ENCODE measurements at regions not wholly inside any gene's neighbourhood (a gene's known extent, or its start where the extent isn't known, plus 50 kb on each side); places are given as distances from the start of the nearest gene placed in this dataset.
"Not testable (repeated sequence)": the region's sequence is repeated elsewhere in the genome, so short reads cannot be mapped to it uniquely, and the experiment has no call there.

DNA sequence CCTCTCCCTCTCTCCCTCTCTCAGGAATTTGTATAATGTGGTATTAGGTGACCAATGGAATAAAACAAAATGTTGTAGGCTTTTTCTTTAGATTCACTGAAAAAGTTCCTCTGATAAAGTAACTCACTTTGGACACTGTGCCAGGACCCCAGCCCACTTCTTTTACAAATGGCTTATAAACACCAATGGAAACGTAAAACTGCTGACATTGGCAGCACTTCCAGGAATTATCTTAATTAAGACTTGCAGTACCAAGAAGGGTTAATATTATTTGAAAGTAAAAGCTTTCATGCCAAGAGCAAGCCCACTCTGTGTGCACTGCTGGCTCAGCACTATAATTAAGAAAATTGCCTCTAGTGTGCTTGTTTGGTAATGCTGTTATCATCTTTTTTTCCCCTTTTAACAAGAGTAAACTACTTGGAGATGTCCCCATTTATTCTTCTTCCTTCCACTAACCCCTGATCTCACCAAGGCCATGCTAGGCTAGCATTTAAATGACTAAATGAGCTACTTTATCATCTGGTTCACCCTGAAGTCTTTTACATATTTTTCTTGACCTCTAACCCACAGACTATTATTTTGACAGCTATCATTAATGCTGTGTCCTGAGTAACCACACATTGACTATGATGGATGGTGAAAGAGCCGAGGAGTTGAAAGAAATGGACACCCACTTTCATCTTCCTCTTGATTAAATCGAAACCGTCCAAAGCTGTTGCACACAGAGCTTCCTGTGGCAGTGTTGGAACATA lies 232.2 kb upstream of the ETAA1 start:
- no peaks in the 10 kb centered on the region for H3K36me3 ChIP-seq
- WGBS = 62% methylated on average over 4 of the region's 4 CpGs
- TF ChIP-seq POLR2AphosphoS5 (IDR thresholded peaks at IDR 0.05) = no peak
- no peak for TF ChIP-seq EP300 (IDR thresholded peaks at IDR 0.05)
- TF ChIP-seq POLR2A (IDR thresholded peaks at IDR 0.05; ENCODE audit: low read depth) = no peak
- TF ChIP-seq, protein P1, sequence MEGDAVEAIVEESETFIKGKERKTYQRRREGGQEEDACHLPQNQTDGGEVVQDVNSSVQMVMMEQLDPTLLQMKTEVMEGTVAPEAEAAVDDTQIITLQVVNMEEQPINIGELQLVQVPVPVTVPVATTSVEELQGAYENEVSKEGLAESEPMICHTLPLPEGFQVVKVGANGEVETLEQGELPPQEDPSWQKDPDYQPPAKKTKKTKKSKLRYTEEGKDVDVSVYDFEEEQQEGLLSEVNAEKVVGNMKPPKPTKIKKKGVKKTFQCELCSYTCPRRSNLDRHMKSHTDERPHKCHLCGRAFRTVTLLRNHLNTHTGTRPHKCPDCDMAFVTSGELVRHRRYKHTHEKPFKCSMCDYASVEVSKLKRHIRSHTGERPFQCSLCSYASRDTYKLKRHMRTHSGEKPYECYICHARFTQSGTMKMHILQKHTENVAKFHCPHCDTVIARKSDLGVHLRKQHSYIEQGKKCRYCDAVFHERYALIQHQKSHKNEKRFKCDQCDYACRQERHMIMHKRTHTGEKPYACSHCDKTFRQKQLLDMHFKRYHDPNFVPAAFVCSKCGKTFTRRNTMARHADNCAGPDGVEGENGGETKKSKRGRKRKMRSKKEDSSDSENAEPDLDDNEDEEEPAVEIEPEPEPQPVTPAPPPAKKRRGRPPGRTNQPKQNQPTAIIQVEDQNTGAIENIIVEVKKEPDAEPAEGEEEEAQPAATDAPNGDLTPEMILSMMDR (IDR thresholded peaks at IDR 0.05) = no peak
- intact Hi-C loops (cut with DNase I) = no loop called here
- H3K27me3 ChIP-seq = no peaks in the 10 kb centered on the region
- no peaks in the 10 kb centered on the region for H3K9me3 ChIP-seq
- H3K4me3 ChIP-seq = no peak overlapping the region
- peaks cover 0 to 4% (median 0%) of the 10 kb centered on the region in 4 donors for H3K4me1 ChIP-seq
- no peak for DNase-seq (ENCODE audit: extremely low spot score)
- H3K27ac ChIP-seq (replicated peaks in 1 of 4) = no peak overlapping the region

- DNase-seq (ENCODE audit: extremely low spot score) = no peak
- Histone ChIP-seq H3K9me3 (no peaks in the 10 kb centered on the region), H3K27me3 (no peaks in the 10 kb centered on the region), H3K36me3 (no peaks in the 10 kb centered on the region), H3K4me1 (no peaks in the 10 kb centered on the region), H3K4me3 (no peak overlapping the region), H3K27ac (replicated peaks in 1 of 4) (no peak overlapping the region)
- intact Hi-C loops (cut with DNase I) = no loop called here
- no peak for TF ChIP-seq POLR2AphosphoS5 (IDR thresholded peaks at IDR 0.05)
- no peak for TF ChIP-seq EP300 (IDR thresholded peaks at IDR 0.05)
- TF ChIP-seq POLR2A (IDR thresholded peaks at IDR 0.05; ENCODE audit: low read depth) = no peak
- TF ChIP-seq, protein P1 (IDR thresholded peaks at IDR 0.05) = no peak
These were observed 231.6 kb upstream of the ETAA1 start for GRCh38 chr2:67165523-67165990.

GRCh38 chr2:67166511-67166910 lies 230.6 kb upstream of the ETAA1 start:
- H3K4me3 ChIP-seq; H3K4me1 ChIP-seq; DNase-seq (ENCODE audit: extremely low spot score); H3K9me3 ChIP-seq; intact Hi-C loops (cut with DNase I); H3K27me3 ChIP-seq; H3K36me3 ChIP-seq; H3K27ac ChIP-seq (replicated peaks in 1 of 4): not testable (repeated sequence)
- WGBS = 91% methylated on average over 2 of the region's 2 CpGs

- Histone ChIP-seq H3K4me1 (no peaks in the 10 kb centered on the region), H3K36me3 (no peaks in the 10 kb centered on the region), H3K27ac (replicated peaks in 1 of 4) (no peak overlapping the region), H3K4me3 (no peak overlapping the region), H3K9me3 (no peaks in the 10 kb centered on the region), H3K27me3 (no peaks in the 10 kb centered on the region)
- WGBS = 94% methylated on average over 6 of the region's 6 CpGs
- TF ChIP-seq POLR2AphosphoS5 (IDR thresholded peaks at IDR 0.05) (no peak), EP300 (IDR thresholded peaks at IDR 0.05) (no peak), POLR2A (IDR thresholded peaks at IDR 0.05; ENCODE audit: low read depth) (no peak)
- TF ChIP-seq, protein P1 (IDR thresholded peaks at IDR 0.05) = no peak
- intact Hi-C loops (cut with DNase I) = no loop called here
- no peak for DNase-seq (ENCODE audit: extremely low spot score)
These were observed 227.6 kb upstream of the ETAA1 start for GRCh38 chr2:67169417-67170140.

- Histone ChIP-seq H3K9me3 (no peaks in the 10 kb centered on the region), H3K4me1 (no peaks in the 10 kb centered on the region), H3K4me3 (no peak overlapping the region), H3K27me3 (no peaks in the 10 kb centered on the region), H3K27ac (replicated peaks in 1 of 4) (no peak overlapping the region), H3K36me3 (no peaks in the 10 kb centered on the region)
- no peak for DNase-seq (ENCODE audit: extremely low spot score)
- 94% methylated on average over 3 of the region's 3 CpGs for WGBS
- intact Hi-C loops (cut with DNase I) = no loop called here
- no peak for TF ChIP-seq POLR2A (IDR thresholded peaks at IDR 0.05; ENCODE audit: low read depth)
- no peak for TF ChIP-seq POLR2AphosphoS5 (IDR thresholded peaks at IDR 0.05)
- TF ChIP-seq EP300 (IDR thresholded peaks at IDR 0.05) = no peak
- TF ChIP-seq, protein P1 (IDR thresholded peaks at IDR 0.05) = no peak
These were observed 217.6 kb upstream of the ETAA1 start for GRCh38 chr2:67179526-67179925.

Data from esophagus muscularis mucosa (tissue), 4 donors.